Gastrocnemius medialis (tissue), 4 donors: ENCODE measurements at regions not wholly inside any gene's neighbourhood (a gene's known extent, or its start where the extent isn't known, plus 50 kb on each side); places are given as distances from the start of the nearest gene placed in this dataset.

Experiments
- CTCF ChIP-seq, 5 experiments: fragments of 450-650 bp in 3 of 5; fragments of 200-600 bp in 2 of 5; sonication (generic) in 2 of 5; IDR thresholded peaks in 4 of 5; conservative IDR thresholded peaks in 1 of 5; 1 replicate in 4 of 5; 2 replicates in 1 of 5; pipeline ENCODE4 v1.5.1; 2016 to 2019; ENCODE audit warnings: antibody characterized with exemption in 5 of 5, mild to moderate bottlenecking in 3 of 5, moderate library complexity in 3 of 5
- POLR2A ChIP-seq, 2 donors: fragments of 450-650 bp; IDR thresholded peaks; one replicate each; pipeline ENCODE4 v1.6.1; 2017; ENCODE audit warnings: antibody characterized with exemption in 2 of 2, mild to moderate bottlenecking in 2 of 2, moderate library complexity in 2 of 2

DNA sequence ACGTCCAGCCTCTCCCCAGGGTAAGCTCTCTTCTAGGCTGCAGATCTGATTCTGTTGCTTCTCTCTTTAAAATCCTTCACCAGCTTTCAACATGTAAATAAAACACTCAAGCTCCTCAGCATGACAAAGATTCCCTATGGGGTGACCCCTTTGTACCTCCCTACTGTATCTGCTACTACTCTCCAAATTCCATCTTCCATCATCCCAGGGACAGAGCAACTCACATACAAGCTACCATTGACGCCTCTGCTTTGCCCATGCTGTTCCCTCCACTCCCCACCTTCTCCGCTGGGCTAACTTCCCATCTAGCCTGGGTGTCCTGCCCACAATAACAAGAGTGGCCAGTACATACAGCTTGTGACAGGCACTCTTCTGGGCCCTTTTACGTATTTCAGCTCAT lies 207.5 kb upstream of the ZBED5 start:
- TF ChIP-seq CTCF (IDR thresholded peaks at IDR 0.05 in 4 of 5, conservative IDR thresholded peaks at IDR 0.05 in 1 of 5): no peak
- no peak for TF ChIP-seq POLR2A (IDR thresholded peaks at IDR 0.05)
